ENCODE measurements at regions not wholly inside any gene's neighbourhood (a gene's known extent, or its start where the extent isn't known, plus 50 kb on each side); places are given as distances from the start of the nearest gene placed in this dataset.

- no peaks in the 10 kb centered on the region for H3K27me3 ChIP-seq (ENCODE audit: insufficient read depth, low read depth, severe bottlenecking)
- H3K4me3 ChIP-seq (ENCODE audit: low read depth, low read length) = no peak overlapping the region
- no peaks in the 10 kb centered on the region for H3K9me3 ChIP-seq (ENCODE audit: severe bottlenecking)
- H3K36me3 ChIP-seq = no peaks in the 10 kb centered on the region
- no peak for TF ChIP-seq CTCF (IDR thresholded peaks at IDR 0.05; ENCODE audit: low read depth, low read length)
- no peak overlapping the region for H3K27ac ChIP-seq
- no peak for DNase-seq
These were observed 804.6 kb downstream of the SLITRK6 start for GRCh38 chr13:84994582-84994981.

- Histone ChIP-seq H3K27me3 (ENCODE audit: insufficient read depth, low read depth, severe bottlenecking) (no peaks in the 10 kb centered on the region), H3K36me3 (no peaks in the 10 kb centered on the region), H3K27ac (no peak overlapping the region), H3K9me3 (ENCODE audit: severe bottlenecking) (no peaks in the 10 kb centered on the region), H3K4me3 (ENCODE audit: low read depth, low read length) (no peak overlapping the region)
- DNase-seq = peak; percentile 46
- TF ChIP-seq CTCF (IDR thresholded peaks at IDR 0.05; ENCODE audit: low read depth, low read length) = peak; percentile 61; the same call in 1 of the 2 replicates
These were observed 813.4 kb downstream of the SLITRK6 start for GRCh38 chr13:84985860-84986259.

GRCh38 chr13:84983321-84983720 lies 815.9 kb downstream of the SLITRK6 start:
- DNase-seq = no peak
- H3K27ac ChIP-seq = no peak overlapping the region
- no peaks in the 10 kb centered on the region for H3K36me3 ChIP-seq
- no peaks in the 10 kb centered on the region for H3K27me3 ChIP-seq (ENCODE audit: insufficient read depth, low read depth, severe bottlenecking)
- no peaks in the 10 kb centered on the region for H3K9me3 ChIP-seq (ENCODE audit: severe bottlenecking)
- TF ChIP-seq CTCF (IDR thresholded peaks at IDR 0.05; ENCODE audit: low read depth, low read length) = no peak
- no peak overlapping the region for H3K4me3 ChIP-seq (ENCODE audit: low read depth, low read length)

GRCh38 chr13:84980571-84980970 lies 818.6 kb downstream of the SLITRK6 start:
- Histone ChIP-seq H3K27me3 (ENCODE audit: insufficient read depth, low read depth, severe bottlenecking) (no peaks in the 10 kb centered on the region), H3K4me3 (ENCODE audit: low read depth, low read length) (no peak overlapping the region), H3K27ac (no peak overlapping the region), H3K36me3 (no peaks in the 10 kb centered on the region), H3K9me3 (ENCODE audit: severe bottlenecking) (no peaks in the 10 kb centered on the region)
- DNase-seq = no peak
- TF ChIP-seq CTCF (IDR thresholded peaks at IDR 0.05; ENCODE audit: low read depth, low read length) = no peak

- no peak for DNase-seq
- H3K4me3 ChIP-seq (ENCODE audit: low read depth, low read length) = no peak overlapping the region
- no peaks in the 10 kb centered on the region for H3K27me3 ChIP-seq (ENCODE audit: insufficient read depth, low read depth, severe bottlenecking)
- H3K36me3 ChIP-seq = no peaks in the 10 kb centered on the region
- TF ChIP-seq CTCF (IDR thresholded peaks at IDR 0.05; ENCODE audit: low read depth, low read length) = no peak
- no peak overlapping the region for H3K27ac ChIP-seq
- no peaks in the 10 kb centered on the region for H3K9me3 ChIP-seq (ENCODE audit: severe bottlenecking)
These were observed 820.4 kb downstream of the SLITRK6 start for GRCh38 chr13:84978851-84979250.

GRCh38 chr13:84973661-84974060 lies 825.6 kb downstream of the SLITRK6 start:
- no peak for DNase-seq
- Histone ChIP-seq H3K36me3 (no peaks in the 10 kb centered on the region), H3K27ac (no peak overlapping the region), H3K4me3 (ENCODE audit: low read depth, low read length) (no peak overlapping the region), H3K9me3 (ENCODE audit: severe bottlenecking) (no peaks in the 10 kb centered on the region), H3K27me3 (ENCODE audit: insufficient read depth, low read depth, severe bottlenecking) (no peaks in the 10 kb centered on the region)
- no peak for TF ChIP-seq CTCF (IDR thresholded peaks at IDR 0.05; ENCODE audit: low read depth, low read length)
